Stimulated activated CD8-positive, alpha-beta memory T cell treated with anti-CD3 and anti-CD28 coated beads, Interleukin-4, amount 100 ng/mL, for 1 hour (primary cell): ENCODE measurements at regions not wholly inside any gene's neighbourhood (a gene's known extent, or its start where the extent isn't known, plus 50 kb on each side); places are given as distances from the start of the nearest gene placed in this dataset.
"Not testable (repeated sequence)": the region's sequence is repeated elsewhere in the genome, so short reads cannot be mapped to it uniquely, and the experiment has no call there.

Experiments used
- DNase-seq, 2 donors: peaks; one replicate each; pipeline ENCODE4 v3.0.0-alpha.2; 2020; ENCODE audit warnings: low read depth in 2 of 2, low spot score in 1 of 2

DNA sequence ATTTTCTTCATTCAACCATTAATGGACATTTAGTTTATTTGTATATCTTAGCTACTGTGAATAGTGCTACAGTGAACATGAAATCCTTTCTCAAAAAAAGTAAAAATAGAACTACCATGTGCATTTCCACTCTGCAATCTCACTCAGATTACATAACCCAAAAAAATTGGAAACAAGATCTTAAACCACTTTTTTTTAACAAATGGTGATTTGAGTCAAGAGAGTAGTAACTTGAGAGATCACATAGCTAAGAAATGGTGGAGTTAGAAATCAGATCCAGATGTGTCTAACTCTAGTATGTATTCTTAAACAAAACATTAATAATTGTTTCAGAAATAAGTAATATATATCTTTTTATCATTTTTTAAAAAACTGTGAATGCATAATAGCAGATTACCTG is 318.3 kb upstream of the SGCG start:
- DNase-seq: no peak

DNA sequence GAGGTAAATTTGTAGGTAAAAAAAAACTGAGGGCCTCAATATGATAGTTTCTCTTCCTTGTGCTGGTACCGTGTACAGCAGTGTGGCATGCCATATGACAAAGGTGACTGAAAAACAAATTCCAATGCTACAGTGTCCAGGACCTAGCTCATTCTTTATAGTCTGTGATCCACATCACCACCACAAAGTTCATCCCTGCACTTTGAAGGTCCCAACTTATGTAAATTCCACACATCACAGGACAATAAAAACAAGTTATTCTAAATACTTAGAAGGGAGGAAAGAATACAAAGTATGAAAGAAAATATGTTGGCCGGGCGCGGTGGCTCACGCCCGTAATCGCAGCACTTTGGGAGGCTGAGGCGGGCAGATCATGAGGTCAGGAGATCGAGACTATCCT is 314.6 kb upstream of the SGCG start:
- no peak for DNase-seq

DNA sequence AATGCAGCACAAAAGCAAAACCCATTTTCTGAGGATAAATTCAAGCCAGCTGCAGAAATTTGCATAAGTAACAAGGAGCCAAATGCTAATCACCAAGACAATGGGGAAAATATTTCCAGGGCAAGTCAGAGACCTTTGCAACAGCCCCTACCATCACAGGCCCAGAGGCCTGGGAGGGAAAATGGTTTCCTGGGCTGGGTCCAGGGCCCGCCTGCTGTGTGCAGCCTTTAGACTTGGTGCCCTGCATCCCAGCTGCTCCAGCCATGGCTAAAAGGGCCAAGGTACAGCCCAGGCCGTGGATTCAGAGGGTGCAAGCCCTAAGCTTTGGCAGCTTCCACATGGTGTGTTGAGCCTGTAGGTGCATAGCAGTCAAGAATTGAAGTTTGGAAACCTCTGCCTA is 309.5 kb upstream of the SGCG start:
- no peak for DNase-seq

DNA sequence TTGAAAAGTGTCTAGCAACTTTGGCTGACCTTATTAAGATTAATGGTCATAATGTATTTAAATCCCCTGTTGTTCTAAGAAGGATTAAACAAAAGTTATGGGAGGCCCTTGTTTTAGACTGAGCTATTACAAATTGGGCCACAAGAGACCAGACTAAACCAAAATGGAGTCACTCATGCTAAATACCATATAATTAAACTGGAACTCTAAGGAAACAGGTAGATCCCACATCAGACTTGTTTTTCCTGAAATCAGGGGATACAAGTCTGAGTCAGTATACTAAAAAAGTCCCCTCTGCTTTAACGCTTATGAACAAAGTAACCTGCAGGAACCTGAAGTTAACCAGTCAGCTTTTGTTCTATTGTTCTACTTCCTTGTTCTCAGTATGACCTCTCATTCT is 305.9 kb upstream of the SGCG start:
- no peak for DNase-seq

DNA sequence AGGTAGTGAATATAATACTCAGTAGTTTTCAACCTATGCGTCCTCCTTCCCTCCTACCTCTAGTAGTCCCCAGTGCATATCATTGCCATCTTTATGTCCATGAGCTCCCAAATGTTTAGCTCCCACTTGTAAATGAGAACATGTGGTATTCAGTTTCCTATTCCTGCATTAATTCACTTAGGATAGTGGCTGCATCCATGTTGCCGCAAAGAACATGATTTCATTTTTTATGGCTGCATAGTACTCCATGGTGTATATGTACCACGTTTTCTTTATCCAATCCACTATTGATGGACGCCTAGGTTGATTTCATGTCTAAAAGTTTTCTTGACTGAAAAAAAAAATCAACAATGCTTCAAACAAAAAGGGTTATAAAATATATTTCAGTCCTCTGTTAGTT is 303.4 kb upstream of the SGCG start:
- DNase-seq: no peak

DNA sequence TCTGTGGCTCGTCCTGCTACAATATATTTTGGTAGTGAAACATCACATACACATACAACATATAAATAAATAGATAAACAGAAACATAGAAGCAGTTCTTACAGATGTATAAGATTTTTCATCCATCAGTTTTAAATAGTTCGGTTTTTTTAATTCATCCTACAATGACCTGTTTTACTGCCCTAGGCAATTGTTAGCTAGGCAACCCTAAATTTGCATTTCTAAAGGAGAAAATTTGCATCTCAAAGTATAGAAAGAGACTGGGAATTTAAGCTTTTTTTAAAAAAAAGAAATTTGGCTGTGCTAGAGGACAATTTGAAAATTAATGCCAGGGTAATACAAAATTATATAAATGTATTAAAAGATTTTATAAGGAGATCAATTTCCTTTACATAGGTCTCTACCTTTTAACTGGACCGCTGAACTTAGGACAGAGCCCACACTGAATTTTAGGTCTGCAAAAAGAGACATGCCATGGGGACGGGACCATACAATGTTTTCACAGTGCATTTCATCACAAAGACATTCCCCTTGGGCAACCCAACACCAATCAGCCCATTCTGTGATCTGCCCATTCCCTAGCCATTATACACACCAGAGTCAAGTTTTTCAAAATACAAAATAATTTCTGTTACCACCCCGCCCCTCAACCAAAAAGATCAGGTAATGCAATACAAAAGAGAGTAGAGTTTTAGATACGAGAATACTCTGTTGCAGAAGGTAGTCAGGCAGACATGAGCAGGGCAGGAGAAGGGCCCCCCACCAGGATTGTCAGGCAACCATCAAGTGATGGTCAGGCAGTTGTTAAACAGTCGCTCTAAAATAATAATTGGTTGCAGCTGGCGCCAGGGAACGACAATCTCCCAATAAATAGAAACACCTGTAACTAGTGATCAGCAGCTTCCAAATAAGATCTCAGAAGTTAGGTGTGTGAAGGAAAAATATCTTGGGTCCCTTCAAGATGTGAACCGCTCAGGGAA is 299.7 kb upstream of the SGCG start:
- DNase-seq: no peak

DNA sequence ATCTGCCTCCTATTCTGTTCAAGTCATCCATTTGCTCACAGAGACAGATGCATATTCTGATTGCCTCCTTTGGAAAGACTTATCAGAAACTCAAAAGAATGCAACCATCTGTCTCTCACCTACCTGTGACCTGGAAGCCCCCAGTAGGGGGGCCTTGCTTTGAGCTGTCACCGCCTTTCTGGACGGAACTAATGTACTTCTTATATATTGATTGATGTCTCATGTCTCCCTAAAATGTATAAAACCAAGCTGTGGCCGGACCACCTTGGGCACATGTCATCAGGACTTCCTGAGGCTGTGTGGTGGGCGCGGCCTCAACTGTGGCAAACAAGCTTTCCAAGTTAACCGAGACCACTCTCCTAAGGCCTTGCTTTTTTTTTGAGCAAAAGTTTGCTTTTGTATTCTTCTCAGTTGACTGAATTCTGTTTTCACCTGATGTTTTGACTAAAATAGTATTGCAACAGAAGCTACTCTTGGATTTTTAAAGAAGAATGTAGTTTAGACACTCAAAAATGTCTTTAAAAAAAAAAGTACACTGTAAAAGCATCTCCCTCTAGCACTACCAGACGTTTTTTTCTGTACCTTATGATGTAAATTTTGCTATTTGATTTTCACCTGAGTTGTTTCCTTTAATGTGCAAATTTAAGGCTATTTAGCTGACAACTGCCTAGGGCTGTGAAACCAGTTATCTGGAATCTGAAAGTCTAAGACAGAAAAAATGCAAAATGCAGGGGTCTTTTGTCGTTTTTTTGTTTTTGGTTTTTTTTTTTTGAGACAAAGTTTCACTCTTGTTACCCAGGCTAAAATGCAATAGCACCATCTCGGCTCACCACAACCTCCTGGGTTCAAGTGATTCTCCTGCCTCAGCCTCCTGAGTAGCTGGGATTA is 298.8 kb upstream of the SGCG start:
- DNase-seq: not testable (repeated sequence)

DNA sequence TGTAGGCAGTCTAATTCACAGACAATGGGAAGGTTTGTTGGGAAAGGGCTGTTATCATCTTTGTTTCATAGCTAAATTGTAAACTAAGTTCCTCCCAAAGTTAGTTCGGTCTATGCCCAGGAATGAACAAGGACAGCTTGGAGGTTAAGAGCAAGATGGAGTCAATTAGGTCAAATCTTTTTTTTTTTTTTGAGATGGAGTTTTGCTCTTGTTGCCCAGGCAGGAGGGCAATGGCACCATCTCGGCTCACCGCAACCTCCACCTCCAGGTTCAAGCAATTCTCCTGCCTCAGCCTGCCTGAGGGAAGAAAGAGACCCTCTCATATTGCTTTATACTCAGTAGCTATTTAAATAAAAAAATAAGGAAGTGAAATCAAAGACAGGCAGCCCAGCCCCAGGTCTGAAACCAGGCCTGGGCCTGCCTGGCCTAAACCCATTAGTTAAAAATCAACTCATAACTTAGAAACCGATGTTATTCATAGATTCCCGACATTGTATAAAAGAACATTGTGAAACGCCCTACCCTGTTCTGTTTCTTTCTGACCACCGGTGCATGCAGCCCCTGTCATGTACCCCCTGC is 297.4 kb upstream of the SGCG start:
- no peak for DNase-seq

DNA sequence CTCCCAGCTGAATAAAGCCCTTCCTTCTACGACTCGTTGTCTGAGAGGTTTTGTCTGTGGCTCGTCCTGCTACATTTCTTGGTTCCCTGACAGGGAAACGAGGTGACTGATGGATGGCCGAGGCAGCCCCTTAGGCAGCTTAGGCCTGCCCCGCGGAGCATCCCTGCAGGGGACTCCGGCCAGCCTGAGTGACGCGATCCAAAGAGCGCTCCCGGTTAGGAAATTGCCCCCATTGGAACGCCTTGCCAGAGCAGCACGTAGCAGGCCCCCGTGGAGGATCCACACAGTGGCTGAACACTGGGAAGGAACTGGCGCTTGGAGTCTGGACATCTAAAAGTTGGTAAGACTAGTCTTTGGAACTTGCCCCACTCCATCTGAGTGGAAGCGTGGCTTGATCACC is 296.8 kb upstream of the SGCG start:
- DNase-seq: no peak

DNA sequence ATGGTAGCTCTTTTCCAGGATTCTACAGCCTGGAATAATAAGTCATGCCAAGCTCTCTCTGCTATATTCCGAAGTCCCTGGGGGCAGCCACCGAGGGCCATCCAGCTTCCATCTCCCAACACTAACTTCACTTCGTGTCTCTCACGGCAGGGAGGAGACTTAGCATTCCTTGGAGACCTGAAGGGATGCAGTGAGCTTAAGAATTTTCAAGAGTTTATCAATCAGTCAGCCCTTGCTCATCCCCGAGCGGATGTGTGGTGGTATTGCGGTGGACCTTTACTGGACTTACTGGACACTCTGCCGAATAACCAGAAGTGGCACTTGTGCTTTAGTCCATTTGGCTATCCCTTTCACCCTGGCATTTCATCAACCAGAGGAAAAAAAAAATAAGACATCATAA is 294.7 kb upstream of the SGCG start:
- DNase-seq: not testable (repeated sequence)

DNA sequence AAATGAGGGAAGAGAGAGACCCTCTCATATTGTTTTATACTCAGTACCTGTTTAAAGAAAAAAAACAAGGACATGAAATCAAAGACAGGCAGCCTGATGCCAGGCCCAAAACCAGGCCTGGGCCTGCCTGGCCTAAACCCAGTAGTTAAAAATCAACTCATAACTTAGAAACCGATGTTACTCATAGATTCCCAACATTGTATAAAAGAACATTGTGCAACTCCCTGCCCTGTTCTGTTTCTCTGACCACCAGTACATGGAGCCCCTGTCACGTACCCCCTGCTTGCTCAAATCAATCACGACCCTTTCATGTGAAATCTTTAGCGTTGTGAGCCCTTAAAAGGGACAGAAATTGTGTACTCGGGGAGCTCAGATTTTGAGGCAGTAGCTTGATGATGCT is 291.4 kb upstream of the SGCG start:
- not testable (repeated sequence) for DNase-seq

DNA sequence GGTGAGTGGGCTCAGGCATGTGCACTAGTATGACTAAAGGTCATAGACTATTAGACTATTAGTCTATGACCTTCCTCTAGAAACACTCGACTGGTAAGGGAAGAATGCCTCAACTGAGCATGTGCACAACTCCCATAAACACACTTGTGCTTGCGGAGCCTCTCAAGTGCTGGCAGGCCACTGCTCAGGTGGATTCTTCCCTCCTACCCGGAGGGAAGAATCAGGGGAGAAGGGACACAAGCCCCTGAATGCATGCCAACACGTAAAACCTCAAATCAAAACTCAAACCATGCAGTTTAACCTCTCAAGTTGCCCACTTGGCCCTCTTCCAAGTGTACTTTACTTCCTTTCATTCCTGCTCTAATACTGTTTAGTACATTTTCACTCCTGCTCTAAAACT is 287.6 kb upstream of the SGCG start:
- no peak for DNase-seq

DNA sequence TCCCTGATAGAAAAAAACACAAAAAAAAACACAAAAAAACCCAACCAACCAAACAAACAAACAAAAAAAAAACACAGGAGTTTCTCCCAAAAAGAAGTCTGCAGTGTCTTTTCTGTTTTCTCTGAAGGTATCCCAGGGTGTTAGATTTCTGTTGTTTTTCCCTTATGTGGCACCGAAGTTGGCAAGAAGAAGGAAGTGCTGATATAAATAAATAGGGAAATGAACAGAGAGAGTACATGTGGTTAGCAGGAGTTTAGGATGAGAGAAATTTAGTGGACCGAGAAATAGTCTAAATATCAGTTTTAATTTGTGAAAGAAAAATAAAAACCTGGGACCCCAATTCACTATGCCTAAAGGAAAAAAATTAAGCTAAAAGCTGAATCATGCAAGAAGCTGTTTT is 287.0 kb upstream of the SGCG start:
- DNase-seq: no peak

DNA sequence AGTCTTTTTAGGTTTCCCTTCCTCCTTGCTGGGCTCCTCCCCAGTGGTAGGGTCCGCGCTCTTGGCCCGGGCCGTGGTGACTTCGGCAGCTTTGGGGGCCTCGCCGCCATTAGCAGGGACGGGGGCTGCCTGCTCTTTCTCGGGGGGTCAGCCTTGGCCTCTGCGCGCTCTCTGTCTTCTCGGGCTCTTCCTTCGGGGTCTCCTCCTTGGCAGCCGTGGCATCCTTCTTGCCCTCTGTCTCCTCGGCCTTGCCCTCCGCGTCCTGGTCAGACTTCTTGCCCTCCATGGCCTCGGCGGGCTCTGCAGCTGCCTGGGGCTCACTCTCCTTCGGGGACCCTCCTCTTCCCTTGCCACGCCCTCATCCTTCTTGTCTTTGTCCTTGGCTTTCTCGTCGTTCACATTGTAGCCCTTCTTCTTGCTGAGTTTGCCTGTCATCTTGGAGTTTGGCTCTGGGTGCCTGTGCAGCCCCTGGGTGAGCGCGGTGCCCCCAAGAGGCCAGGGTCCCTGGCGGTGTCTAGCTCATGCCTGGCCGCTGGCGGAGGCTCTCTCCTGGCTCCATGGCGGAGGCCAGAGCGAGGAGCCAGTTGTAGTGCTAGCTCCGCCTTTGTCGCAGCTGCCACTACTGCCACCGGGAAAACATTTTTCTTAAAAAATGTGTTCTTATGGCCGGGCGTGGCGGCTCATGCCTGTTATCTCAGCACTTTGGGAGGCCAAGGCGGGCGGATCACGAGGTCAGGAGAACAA is 283.0 kb upstream of the SGCG start:
- no peak for DNase-seq

DNA sequence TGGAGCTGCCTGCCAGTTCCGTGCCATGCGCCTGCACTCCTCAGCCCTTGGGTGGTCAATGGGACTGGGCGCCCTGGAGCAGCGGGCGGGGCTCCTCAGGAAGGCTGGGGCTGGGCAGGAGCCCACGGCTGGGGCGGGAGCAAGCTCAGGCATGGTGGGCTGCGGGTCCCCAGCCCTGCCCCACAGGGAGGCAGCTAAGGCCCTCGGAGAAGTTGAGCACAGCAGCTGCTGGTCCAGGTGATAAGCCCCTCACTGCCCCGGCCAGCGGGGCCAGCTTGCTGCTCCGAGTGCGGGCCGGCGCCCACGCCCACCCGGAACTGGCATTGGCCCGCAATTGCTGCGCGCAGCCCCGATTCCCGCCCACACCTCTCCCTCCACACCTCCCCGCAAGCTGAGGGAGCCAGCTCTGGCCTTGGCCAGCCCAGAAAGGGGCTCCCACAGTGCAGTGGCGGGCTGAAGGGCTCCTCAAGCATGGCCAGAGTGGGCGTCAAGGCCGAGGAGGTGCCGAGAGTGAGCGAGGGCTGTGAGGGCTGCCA is 280.3 kb upstream of the SGCG start:
- not testable (repeated sequence) for DNase-seq

DNA sequence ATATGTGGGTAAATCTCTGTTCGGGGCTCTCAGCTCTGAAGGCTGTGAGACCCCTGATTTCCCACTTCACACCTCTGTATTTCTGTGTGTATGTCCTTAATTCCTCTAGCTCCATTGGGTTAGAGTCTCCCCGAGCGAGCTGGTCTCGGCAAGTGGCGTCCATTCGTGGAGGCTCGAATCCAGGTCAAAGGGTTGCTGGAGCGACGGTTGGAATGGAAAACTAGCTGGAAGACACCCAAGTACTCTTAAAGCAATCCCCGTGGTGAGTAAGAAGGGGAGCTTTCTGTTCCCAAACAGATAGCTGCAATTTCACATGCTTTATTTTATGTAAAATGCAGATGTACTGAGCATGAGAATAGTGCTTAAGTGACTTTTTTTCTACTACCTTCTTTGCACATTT is 277.5 kb upstream of the SGCG start:
- no peak for DNase-seq

DNA sequence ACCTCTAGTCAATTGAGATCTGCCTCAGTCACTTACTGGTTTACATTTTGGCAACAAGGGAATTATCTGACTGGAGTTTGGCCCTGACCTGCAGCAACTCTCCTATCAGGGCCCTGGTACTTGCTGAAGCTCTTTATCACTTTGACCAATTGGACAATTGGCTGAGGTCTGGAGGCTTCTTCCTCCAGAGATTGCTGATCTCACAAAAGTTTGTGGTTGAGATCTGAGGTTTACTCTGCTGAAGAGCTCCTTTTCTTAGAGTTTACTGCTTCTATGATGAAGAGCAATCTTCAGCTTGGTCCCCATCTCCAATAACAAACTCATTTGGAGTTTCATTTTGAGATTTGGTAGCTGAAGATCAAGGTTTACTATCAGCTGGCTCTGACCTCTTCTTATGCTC is 276.9 kb upstream of the SGCG start:
- no peak for DNase-seq

DNA sequence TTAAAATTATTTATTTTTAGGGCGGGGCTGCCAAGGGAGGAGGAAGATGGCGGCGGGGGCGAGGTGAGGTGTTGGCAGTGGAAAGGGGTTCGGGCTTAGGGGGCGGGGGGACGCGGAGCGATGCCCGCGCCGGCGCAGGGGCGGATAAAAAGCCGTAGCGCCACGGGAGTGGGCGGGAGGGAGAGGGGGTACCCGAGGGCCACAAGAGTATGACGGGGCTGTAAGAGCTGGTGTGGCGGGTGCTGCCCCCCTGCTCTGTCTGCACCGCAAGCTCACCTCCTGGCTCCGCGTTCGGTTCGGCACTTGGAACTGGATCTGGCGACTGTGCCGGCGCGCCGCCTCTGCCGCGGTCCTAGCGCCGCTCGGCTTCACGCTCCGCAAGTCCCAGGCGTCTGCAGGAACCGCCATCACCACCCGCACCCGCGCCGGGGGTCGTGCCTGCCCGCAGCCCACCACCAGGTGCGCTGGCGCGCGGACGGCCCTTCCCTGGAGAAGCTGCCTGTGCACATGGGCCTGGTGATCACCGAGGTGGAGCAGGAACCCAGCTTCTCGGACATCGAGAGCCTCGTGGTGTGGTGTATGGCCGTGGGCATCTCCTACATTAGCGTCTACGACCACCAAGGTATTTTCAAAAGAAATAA is 265.2 kb upstream of the SGCG start:
- no peak for DNase-seq

DNA sequence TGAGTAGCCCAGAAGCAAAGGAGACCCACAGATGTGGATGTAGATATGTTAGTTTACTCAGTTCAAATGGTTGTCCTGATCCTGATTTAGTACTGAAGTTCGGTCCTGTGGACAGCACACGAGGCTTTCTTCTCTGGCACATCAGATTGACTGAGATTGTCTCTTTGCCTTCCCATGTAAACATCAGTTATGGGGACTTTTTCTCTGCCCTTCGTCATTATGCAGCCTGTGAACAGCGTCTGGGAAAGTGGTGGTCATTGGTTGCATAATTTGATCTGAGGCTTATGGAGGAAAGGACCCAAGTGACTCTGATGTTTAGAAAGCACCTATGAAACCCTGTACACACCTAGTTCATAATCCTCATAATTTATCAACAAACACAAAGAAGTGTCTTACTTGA is 264.5 kb upstream of the SGCG start:
- not testable (repeated sequence) for DNase-seq
